DMS114 treated with DMSO at 0.1 percent for 48 hours (cell line): ENCODE measurements at regions not wholly inside any gene's neighbourhood (a gene's known extent, or its start where the extent isn't known, plus 50 kb on each side); places are given as distances from the start of the nearest gene placed in this dataset.

Experiments
- DNase-seq: peaks from one replicate; lab custom pipeline; 2025; ENCODE audit not compliant: unreplicated experiment; lab: John Stamatoyannopoulos, UW

- DNase-seq: no peak
These were observed 74.7 kb upstream of the IFNAR2 start for GRCh38 chr21:33155005-33155404.

DNA sequence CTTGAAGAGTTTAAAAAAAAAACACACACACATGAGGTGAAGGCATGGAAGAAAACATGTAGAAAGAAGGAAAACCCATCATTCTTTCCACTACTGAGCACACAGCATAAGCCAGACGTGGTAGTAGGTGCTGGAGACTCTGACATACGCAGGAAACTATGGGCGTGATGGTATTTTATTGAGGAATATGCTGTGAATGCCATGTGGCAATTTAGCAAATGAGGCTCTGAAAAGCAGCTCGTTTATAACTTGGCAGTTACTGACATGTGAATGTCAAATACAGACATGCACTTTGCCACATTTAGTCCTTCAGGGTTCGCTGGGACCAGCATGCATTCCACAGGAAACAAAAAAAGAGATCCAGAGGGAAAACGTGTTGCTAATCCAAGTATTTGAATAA, 74.3 kb upstream of the IFNAR2 start:
- no peak for DNase-seq

DNA sequence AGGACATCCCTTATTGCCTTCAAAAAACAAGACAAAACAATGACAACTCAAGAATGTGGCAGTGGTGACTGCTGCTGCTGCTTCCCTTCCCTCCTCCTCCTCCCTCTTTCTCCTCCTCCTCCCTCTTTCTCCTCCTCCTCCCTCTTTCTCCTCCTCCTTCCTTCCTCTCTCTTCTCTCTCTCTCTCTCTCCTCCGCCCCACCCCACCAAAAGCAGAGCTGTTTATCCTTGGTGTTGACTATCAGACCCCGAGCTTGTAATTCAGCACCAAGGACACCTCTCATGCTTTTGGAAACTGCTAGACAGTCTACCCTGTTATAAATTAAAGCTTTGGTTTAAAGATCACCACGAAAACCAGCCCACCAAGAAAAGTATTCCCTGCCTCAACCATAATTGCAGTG, 72.4 kb upstream of the IFNAR2 start:
- DNase-seq: no peak

- no peak for DNase-seq
These were observed 71.1 kb upstream of the IFNAR2 start for GRCh38 chr21:33158654-33159053.

GRCh38 chr21:33162436-33162951, 67.2 kb upstream of the IFNAR2 start:
- no peak for DNase-seq

DNA sequence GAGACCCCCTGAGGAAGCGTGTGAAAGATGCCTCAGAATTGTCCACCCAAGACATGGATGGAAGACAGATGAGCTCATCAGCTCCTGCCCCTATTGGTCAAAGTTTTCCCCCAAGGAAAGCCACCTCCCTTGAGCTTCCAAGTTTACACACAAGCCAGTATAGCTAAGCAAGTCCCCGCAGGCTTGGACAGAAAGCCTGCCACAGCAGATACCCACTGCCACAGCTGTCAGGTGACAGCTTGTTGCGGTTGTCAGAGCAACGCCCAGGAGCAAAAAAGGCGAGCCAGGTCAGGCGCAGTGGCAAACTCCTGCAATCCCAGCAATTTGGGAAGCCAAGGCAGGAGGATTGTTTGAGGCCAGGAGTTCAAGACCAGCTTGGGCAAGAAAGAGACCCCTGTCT, 60.9 kb upstream of the IFNAR2 start:
- DNase-seq: no peak

- DNase-seq: no peak
These were observed 60.4 kb upstream of the IFNAR2 start for GRCh38 chr21:33169359-33169758.

DNA sequence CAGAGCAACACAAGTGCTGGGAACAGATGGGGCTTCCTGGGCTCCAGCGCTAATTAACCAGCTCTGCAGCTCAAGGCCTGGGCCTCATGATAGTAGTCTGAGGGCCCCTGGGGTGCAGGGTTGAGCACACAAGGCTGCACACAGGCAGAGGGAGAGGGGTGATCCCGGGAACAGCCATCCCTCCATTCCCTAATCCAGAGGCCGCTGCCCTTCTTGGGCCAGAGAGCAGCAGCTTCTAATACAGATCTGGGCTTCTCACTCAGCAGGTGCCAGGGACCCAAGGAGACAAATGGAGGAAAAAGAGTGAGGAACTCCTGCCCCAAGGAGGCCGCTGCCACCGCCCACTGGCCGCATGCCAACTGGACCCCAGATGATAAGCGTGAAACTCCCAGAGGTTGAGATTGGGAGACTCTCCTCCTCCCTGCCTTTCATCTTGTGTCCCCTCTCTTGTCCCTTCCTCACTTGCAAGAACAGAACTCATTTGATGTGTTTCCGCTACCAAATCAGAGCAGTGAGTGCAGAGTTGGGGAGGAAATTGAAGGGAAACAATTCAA, 58.0 kb upstream of the IFNAR2 start:
- no peak for DNase-seq

DNA sequence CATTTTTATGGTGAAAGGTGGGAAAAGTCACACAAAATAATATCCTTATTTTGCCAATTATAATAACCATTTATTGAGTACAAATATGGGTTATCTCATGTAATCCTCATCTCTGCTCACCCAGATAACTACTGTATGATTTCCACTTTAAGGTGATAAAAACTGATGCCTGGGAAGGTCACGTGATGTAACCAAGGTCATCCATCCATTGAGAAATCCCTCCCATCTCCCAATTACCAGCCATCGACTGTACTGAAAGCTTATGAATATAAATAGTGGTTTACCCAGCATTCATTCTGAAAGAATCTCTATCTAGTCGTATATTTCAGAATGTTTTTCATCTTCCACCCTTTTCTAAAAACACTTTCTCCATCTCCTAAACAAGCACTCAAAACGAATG, 55.0 kb upstream of the IFNAR2 start:
- DNase-seq: no peak
